ENCODE measurements at regions not wholly inside any gene's neighbourhood (a gene's known extent, or its start where the extent isn't known, plus 50 kb on each side); places are given as distances from the start of the nearest gene placed in this dataset.

DNA sequence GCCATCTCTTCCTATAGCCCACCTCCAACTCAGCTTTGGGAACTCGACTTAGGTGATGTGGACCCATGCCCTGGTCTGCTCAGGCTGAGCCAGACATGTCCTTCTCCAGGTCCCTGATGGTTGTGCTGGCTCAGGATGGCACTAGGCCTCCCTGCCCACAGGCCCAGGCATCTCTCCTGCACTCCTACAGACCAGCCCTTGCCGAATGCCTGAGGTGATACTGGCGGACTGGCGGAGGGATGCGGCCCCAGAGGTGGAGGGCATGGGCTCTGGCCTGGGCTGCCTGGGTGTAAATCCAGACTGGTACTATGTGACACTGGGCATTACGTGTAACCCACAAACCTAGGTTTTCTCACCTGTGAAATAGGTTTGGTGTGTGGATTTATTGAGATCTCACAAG is 352.8 kb downstream of the SHANK2 start (continued):
- TF ChIP-seq, protein P1, sequence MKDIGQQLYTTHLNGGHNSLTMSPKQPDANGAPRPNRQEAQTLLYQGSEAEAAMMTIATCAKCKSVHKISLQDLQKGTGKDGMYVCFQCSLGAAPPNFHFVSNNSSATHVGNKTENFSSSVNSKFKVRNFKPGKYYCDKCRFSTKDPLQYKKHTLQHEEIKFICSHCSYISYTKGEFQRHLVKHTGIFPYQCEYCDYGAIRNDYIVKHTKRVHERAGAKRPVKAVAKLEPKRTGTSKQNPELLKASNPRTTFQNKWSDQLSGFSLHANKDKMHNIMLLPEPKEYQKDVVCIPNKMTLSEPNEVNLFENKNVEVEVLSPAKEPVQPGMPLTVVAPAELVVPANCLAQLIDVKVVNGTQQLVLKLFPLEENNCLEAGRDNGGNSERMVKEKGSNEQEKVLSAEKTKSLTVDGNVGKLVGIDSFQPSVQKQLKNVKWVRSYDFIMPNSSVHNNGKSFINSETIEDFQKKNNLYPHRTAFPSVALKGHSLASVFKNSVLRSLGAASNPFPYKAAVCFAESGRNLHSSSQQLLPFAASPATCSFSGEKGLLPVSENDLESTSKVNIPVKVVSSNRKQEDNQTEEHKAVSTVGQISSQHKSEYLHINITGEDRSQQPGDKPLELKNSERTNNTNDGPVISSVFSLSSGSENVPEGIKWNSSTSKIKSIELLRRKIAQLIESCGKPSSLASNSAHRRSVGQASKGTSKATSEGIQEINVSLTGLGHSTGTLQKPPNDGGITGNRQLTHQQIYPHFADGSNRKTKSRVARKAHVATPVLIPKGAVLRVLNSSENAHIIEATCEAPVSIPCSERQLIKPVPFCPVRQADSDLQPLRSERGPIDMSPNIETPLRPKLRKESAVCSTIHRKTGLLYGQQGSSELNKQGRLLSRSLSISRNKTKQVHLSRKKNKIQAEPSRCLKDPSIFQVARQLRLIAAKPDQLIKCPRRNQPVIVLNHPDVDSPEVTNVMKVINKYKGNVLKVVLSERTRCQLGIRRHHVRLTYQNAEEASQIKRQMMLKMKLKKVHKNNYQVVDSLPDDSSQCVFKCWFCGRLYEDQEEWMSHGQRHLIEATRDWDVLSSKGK (CRISPR knock-in tag; IDR thresholded peaks at IDR 0.05): no peak
- no peak for TF ChIP-seq FIP1L1 (IDR thresholded peaks at IDR 0.05; ENCODE audit: low read depth, low read length, poor library complexity, severe bottlenecking)
- TF ChIP-seq MAX (CRISPR knock-in tag; IDR thresholded peaks at IDR 0.05): no peak
- TF ChIP-seq HEY1 (CRISPR knock-in tag; IDR thresholded peaks at IDR 0.05; ENCODE audit: borderline replicate concordance): no peak
- TF ChIP-seq, protein P2, sequence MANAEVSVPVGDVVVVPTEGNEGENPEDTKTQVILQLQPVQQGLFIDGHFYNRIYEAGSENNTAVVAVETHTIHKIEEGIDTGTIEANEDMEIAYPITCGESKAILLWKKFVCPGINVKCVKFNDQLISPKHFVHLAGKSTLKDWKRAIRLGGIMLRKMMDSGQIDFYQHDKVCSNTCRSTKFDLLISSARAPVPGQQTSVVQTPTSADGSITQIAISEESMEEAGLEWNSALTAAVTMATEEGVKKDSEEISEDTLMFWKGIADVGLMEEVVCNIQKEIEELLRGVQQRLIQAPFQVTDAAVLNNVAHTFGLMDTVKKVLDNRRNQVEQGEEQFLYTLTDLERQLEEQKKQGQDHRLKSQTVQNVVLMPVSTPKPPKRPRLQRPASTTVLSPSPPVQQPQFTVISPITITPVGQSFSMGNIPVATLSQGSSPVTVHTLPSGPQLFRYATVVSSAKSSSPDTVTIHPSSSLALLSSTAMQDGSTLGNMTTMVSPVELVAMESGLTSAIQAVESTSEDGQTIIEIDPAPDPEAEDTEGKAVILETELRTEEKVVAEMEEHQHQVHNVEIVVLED (CRISPR knock-in tag; IDR thresholded peaks at IDR 0.05): no peak
- no peak for TF ChIP-seq ZBTB8A (IDR thresholded peaks at IDR 0.05; ENCODE audit: partially characterized antibody)

All from K562 (cell line).